ENCODE measurements at regions not wholly inside any gene's neighbourhood (a gene's known extent, or its start where the extent isn't known, plus 50 kb on each side); places are given as distances from the start of the nearest gene placed in this dataset.

GRCh38 chr12:69065775-69066174, 132.8 kb upstream of the CPM start:
- WGBS: 95% methylated on average over 5 of the region's 5 CpGs
- no peak overlapping the region for H3K4me3 ChIP-seq (ENCODE audit: low read length in 2 of 2)
- DNase-seq (ENCODE audit: low read depth in 6 of 9, low spot score in 9 of 9): no peak
- H3K36me3 ChIP-seq (ENCODE audit: control insufficient read depth in 2 of 2, insufficient read depth in 2 of 2, low read length in 1 of 2): no peaks in the 10 kb centered on the region
- H3K27me3 ChIP-seq (ENCODE audit: control insufficient read depth in 2 of 2, insufficient read depth in 1 of 2, low read length in 1 of 2): no peaks in the 10 kb centered on the region
- H3K27ac ChIP-seq (ENCODE audit: low read depth in 1 of 2, low read length in 1 of 2): no peak overlapping the region
- no peaks in the 10 kb centered on the region for H3K9me3 ChIP-seq (ENCODE audit: control insufficient read depth in 2 of 2, insufficient read depth in 1 of 2, low read length in 1 of 2)
- no peaks in the 10 kb centered on the region for H3K4me1 ChIP-seq (ENCODE audit: control insufficient read depth in 2 of 2, insufficient read depth in 2 of 2, low read length in 2 of 2)

- no peak overlapping the region for H3K27ac ChIP-seq (ENCODE audit: low read depth in 1 of 2, low read length in 1 of 2)
- no peak for DNase-seq (ENCODE audit: low read depth in 6 of 9, low spot score in 9 of 9)
Measured at GRCh38 chr12:69066492-69067373, 133.8 kb upstream of the CPM start.

GRCh38 chr12:69067713-69068112, 134.7 kb upstream of the CPM start:
- Histone ChIP-seq H3K4me3 (ENCODE audit: low read length in 2 of 2) (no peak overlapping the region), H3K27ac (ENCODE audit: low read depth in 1 of 2, low read length in 1 of 2) (no peak overlapping the region), H3K9me3 (ENCODE audit: control insufficient read depth in 2 of 2, insufficient read depth in 1 of 2, low read length in 1 of 2) (no peaks in the 10 kb centered on the region), H3K36me3 (ENCODE audit: control insufficient read depth in 2 of 2, insufficient read depth in 2 of 2, low read length in 1 of 2) (no peaks in the 10 kb centered on the region), H3K4me1 (ENCODE audit: control insufficient read depth in 2 of 2, insufficient read depth in 2 of 2, low read length in 2 of 2) (no peaks in the 10 kb centered on the region), H3K27me3 (ENCODE audit: control insufficient read depth in 2 of 2, insufficient read depth in 1 of 2, low read length in 1 of 2) (no peaks in the 10 kb centered on the region)
- no peak for DNase-seq (ENCODE audit: low read depth in 6 of 9, low spot score in 9 of 9)
- WGBS: 98% methylated on average over 6 of the region's 6 CpGs

More at GRCh38 chr12:69066492-69067373, 133.8 kb upstream of the CPM start:
- H3K9me3 ChIP-seq (ENCODE audit: control insufficient read depth in 2 of 2, insufficient read depth in 1 of 2, low read length in 1 of 2): no peaks in the 10 kb centered on the region
- no peaks in the 10 kb centered on the region for H3K27me3 ChIP-seq (ENCODE audit: control insufficient read depth in 2 of 2, insufficient read depth in 1 of 2, low read length in 1 of 2)
- H3K4me1 ChIP-seq (ENCODE audit: control insufficient read depth in 2 of 2, insufficient read depth in 2 of 2, low read length in 2 of 2): no peaks in the 10 kb centered on the region
- H3K36me3 ChIP-seq (ENCODE audit: control insufficient read depth in 2 of 2, insufficient read depth in 2 of 2, low read length in 1 of 2): no peaks in the 10 kb centered on the region
- no peak overlapping the region for H3K4me3 ChIP-seq (ENCODE audit: low read length in 2 of 2)
- 97% methylated on average over 6 of the region's 6 CpGs for WGBS

DNA sequence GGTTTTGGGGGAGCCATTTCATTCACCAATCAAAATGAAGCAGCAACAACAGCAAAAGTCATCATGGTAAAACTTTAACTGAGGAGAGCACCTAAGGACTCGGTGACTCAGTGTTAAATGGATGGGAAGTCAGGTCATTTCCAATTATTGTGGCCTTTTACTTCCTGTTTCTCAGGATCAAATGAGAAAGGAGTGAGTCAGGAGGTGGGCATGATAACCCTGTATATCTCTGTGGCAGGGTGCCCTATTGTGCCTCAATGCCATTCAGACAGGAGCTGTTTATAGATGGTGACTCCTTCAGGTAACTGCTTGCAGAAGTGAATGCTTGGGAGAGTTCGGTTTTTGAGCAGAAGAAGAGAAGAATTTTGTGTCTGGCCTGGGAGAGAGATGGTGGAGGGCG, 135.5 kb upstream of the CPM start:
- no peak overlapping the region for H3K27ac ChIP-seq (ENCODE audit: low read depth in 1 of 2, low read length in 1 of 2)

GRCh38 chr12:69069479-69069878, 136.5 kb upstream of the CPM start:
- Histone ChIP-seq H3K4me1 (ENCODE audit: control insufficient read depth in 2 of 2, insufficient read depth in 2 of 2, low read length in 2 of 2) (no peaks in the 10 kb centered on the region), H3K4me3 (ENCODE audit: low read length in 2 of 2) (no peak overlapping the region), H3K36me3 (ENCODE audit: control insufficient read depth in 2 of 2, insufficient read depth in 2 of 2, low read length in 1 of 2) (no peaks in the 10 kb centered on the region), H3K27ac (ENCODE audit: low read depth in 1 of 2, low read length in 1 of 2) (no peak overlapping the region), H3K27me3 (ENCODE audit: control insufficient read depth in 2 of 2, insufficient read depth in 1 of 2, low read length in 1 of 2) (no peaks in the 10 kb centered on the region), H3K9me3 (ENCODE audit: control insufficient read depth in 2 of 2, insufficient read depth in 1 of 2, low read length in 1 of 2) (no peaks in the 10 kb centered on the region)
- no peak for DNase-seq (ENCODE audit: low read depth in 6 of 9, low spot score in 9 of 9)
- 93% methylated on average over 10 of the region's 10 CpGs for WGBS

More for the DNA sequence above, 135.5 kb upstream of the CPM start:
- WGBS: 95% methylated on average over 3 of the region's 3 CpGs
- H3K9me3 ChIP-seq (ENCODE audit: control insufficient read depth in 2 of 2, insufficient read depth in 1 of 2, low read length in 1 of 2): no peaks in the 10 kb centered on the region
- H3K36me3 ChIP-seq (ENCODE audit: control insufficient read depth in 2 of 2, insufficient read depth in 2 of 2, low read length in 1 of 2): no peaks in the 10 kb centered on the region
- H3K27me3 ChIP-seq (ENCODE audit: control insufficient read depth in 2 of 2, insufficient read depth in 1 of 2, low read length in 1 of 2): no peaks in the 10 kb centered on the region
- DNase-seq (ENCODE audit: low read depth in 6 of 9, low spot score in 9 of 9): no peak
- H3K4me1 ChIP-seq (ENCODE audit: control insufficient read depth in 2 of 2, insufficient read depth in 2 of 2, low read length in 2 of 2): no peaks in the 10 kb centered on the region
- H3K4me3 ChIP-seq (ENCODE audit: low read length in 2 of 2): no peak overlapping the region

- Histone ChIP-seq H3K9me3 (ENCODE audit: control insufficient read depth in 2 of 2, insufficient read depth in 1 of 2, low read length in 1 of 2) (no peaks in the 10 kb centered on the region), H3K4me3 (ENCODE audit: low read length in 2 of 2) (no peak overlapping the region), H3K36me3 (ENCODE audit: control insufficient read depth in 2 of 2, insufficient read depth in 2 of 2, low read length in 1 of 2) (no peaks in the 10 kb centered on the region), H3K27ac (ENCODE audit: low read depth in 1 of 2, low read length in 1 of 2) (no peak overlapping the region), H3K4me1 (ENCODE audit: control insufficient read depth in 2 of 2, insufficient read depth in 2 of 2, low read length in 2 of 2) (no peaks in the 10 kb centered on the region), H3K27me3 (ENCODE audit: control insufficient read depth in 2 of 2, insufficient read depth in 1 of 2, low read length in 1 of 2) (no peaks in the 10 kb centered on the region)
- DNase-seq (ENCODE audit: low read depth in 6 of 9, low spot score in 9 of 9): peak; percentile 18 to 74 (median 42)
- 57% methylated on average over 6 of the region's 6 CpGs for WGBS
Measured at GRCh38 chr12:69070319-69071090, 137.5 kb upstream of the CPM start.

GRCh38 chr12:69071091-69071370, 138.1 kb upstream of the CPM start:
- H3K27ac ChIP-seq (ENCODE audit: low read depth in 1 of 2, low read length in 1 of 2): no peak overlapping the region
- no peak for DNase-seq (ENCODE audit: low read depth in 6 of 9, low spot score in 9 of 9)
- H3K4me3 ChIP-seq (ENCODE audit: low read length in 2 of 2): no peak overlapping the region
- 42% methylated on average over 1 of the region's 1 CpG for WGBS
- H3K27me3 ChIP-seq (ENCODE audit: control insufficient read depth in 2 of 2, insufficient read depth in 1 of 2, low read length in 1 of 2): no peaks in the 10 kb centered on the region
- H3K9me3 ChIP-seq (ENCODE audit: control insufficient read depth in 2 of 2, insufficient read depth in 1 of 2, low read length in 1 of 2): no peaks in the 10 kb centered on the region
- H3K36me3 ChIP-seq (ENCODE audit: control insufficient read depth in 2 of 2, insufficient read depth in 2 of 2, low read length in 1 of 2): no peaks in the 10 kb centered on the region
- no peaks in the 10 kb centered on the region for H3K4me1 ChIP-seq (ENCODE audit: control insufficient read depth in 2 of 2, insufficient read depth in 2 of 2, low read length in 2 of 2)

DNA sequence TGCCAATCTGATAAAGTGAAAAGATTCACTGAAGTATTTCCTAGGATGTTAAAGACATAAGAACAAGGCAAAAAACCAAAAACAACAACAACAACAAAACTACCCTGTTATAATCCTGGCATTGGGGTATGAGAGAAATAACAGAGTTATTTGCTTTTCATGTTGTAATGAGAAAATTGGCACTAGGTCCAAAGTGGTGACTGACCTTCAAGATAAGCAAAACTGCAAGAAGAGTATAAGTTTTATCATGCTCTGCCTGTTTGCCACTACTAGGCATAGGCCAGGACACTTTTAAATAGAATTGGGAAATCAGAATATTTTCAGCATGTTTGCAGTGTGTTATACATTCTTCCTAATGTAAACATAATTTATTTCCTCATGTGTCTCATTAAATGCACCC, 140.1 kb upstream of the CPM start:
- no peak for DNase-seq (ENCODE audit: low read depth in 6 of 9, low spot score in 9 of 9)
- no peaks in the 10 kb centered on the region for H3K36me3 ChIP-seq (ENCODE audit: control insufficient read depth in 2 of 2, insufficient read depth in 2 of 2, low read length in 1 of 2)
- H3K27me3 ChIP-seq (ENCODE audit: control insufficient read depth in 2 of 2, insufficient read depth in 1 of 2, low read length in 1 of 2): no peaks in the 10 kb centered on the region
- H3K27ac ChIP-seq (ENCODE audit: low read depth in 1 of 2, low read length in 1 of 2): no peak overlapping the region
- no peaks in the 10 kb centered on the region for H3K4me1 ChIP-seq (ENCODE audit: control insufficient read depth in 2 of 2, insufficient read depth in 2 of 2, low read length in 2 of 2)
- no peaks in the 10 kb centered on the region for H3K9me3 ChIP-seq (ENCODE audit: control insufficient read depth in 2 of 2, insufficient read depth in 1 of 2, low read length in 1 of 2)
- H3K4me3 ChIP-seq (ENCODE audit: low read length in 2 of 2): no peak overlapping the region

DNA sequence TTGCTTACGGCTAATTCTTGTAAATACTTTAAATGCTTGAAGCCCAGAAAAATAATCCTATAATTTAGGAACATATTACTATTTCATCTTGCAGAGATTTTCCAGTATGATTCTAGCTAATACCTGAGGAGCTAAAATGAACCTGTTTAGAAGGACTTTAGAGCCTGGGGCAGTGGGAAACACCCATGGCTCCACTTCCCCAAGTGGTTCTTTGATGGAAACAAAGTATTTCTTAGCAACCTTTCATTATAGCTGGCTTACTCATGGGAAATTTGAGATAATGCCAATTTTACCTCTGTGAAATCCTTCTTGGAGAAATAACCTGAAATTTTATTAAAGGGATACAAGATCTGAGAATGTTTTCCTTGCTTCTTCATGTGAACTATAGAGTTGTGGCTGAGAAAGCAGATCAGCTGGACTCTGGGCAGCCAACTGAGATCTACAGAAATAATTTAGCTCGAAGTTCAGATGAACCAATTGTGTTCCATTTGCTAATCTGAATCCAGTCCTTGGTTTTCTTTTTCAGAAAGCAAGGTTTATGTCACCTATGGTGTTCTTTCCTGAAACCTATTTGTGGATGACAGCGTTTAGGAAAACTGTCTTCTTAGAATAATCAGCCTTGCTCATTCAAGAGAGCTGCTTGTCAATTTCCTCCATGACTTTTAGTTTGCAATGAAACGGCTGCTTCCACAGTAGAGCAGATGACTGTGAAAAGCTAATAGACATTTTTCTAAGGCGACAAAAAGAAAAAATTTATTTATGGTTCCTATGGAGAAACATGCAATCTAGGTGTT, 141.8 kb upstream of the CPM start:
- Histone ChIP-seq H3K4me3 (ENCODE audit: low read length in 2 of 2) (no peak overlapping the region), H3K9me3 (ENCODE audit: control insufficient read depth in 2 of 2, insufficient read depth in 1 of 2, low read length in 1 of 2) (no peaks in the 10 kb centered on the region), H3K27ac (ENCODE audit: low read depth in 1 of 2, low read length in 1 of 2) (no peak overlapping the region), H3K4me1 (ENCODE audit: control insufficient read depth in 2 of 2, insufficient read depth in 2 of 2, low read length in 2 of 2) (no peaks in the 10 kb centered on the region), H3K36me3 (ENCODE audit: control insufficient read depth in 2 of 2, insufficient read depth in 2 of 2, low read length in 1 of 2) (no peaks in the 10 kb centered on the region), H3K27me3 (ENCODE audit: control insufficient read depth in 2 of 2, insufficient read depth in 1 of 2, low read length in 1 of 2) (no peaks in the 10 kb centered on the region)
- DNase-seq (ENCODE audit: low read depth in 6 of 9, low spot score in 9 of 9): no peak
- WGBS: 97% methylated on average over 5 of the region's 5 CpGs
